Hepatocyte (in vitro differentiated cells): ENCODE measurements at regions not wholly inside any gene's neighbourhood (a gene's known extent, or its start where the extent isn't known, plus 50 kb on each side); places are given as distances from the start of the nearest gene placed in this dataset.

Experiments
- DNase-seq: peaks from one replicate; pipeline ENCODE4 v3.0.0-alpha.2; 2016; ENCODE audit warnings: low spot score
- H2AFZ ChIP-seq: fragments of 200-600 bp; sonication (generic); 2 replicates; pipeline ENCODE4 v1.6.0; 2016; ENCODE audit warnings: antibody characterized with exemption, mild to moderate bottlenecking
- H3K27ac ChIP-seq: fragments of 200-600 bp; sonication (generic); 2 replicates; pipeline ENCODE4 v1.5.1; 2016; ENCODE audit warnings: mild to moderate bottlenecking
- H3K27me3 ChIP-seq: fragments of 200-600 bp; sonication (generic); 2 replicates; pipeline ENCODE4 v1.6.1; 2016
- H3K36me3 ChIP-seq: fragments of 200-600 bp; sonication (generic); replicated peaks from 2 replicates; pipeline ENCODE4 v1.5.1; 2016; ENCODE audit warnings: low read depth; ENCODE audit not compliant: insufficient read depth
- H3K4me1 ChIP-seq: fragments of 200-600 bp; sonication (generic); 2 replicates; pipeline ENCODE4 v1.5.1; 2016; ENCODE audit warnings: mild to moderate bottlenecking, moderate library complexity; ENCODE audit not compliant: insufficient read depth
- H3K4me2 ChIP-seq: fragments of 200-600 bp; sonication (generic); 2 replicates; pipeline ENCODE4 v1.6.0; 2016
- H3K4me3 ChIP-seq: fragments of 200-600 bp; sonication (generic); 2 replicates; pipeline ENCODE4 v1.5.1; 2016; ENCODE audit warnings: mild to moderate bottlenecking
- H3K79me2 ChIP-seq: fragments of 200-600 bp; sonication (generic); 2 replicates; pipeline ENCODE4 v1.6.0; 2017; ENCODE audit warnings: mild to moderate bottlenecking
- H3K9me2 ChIP-seq: fragments of 200-600 bp; sonication (generic); replicated peaks from 2 replicates; pipeline ENCODE4 v1.6.0; 2017; ENCODE audit warnings: mild to moderate bottlenecking; ENCODE audit not compliant: insufficient read depth
- H3K9me3 ChIP-seq: fragments of 200-600 bp; sonication (generic); 2 replicates; pipeline ENCODE4 v1.5.1; 2016; ENCODE audit warnings: low read depth, mild to moderate bottlenecking
- H4K20me1 ChIP-seq: fragments of 200-600 bp; sonication (generic); 2 replicates; pipeline ENCODE4 v1.6.0; 2016; ENCODE audit warnings: mild to moderate bottlenecking; ENCODE audit not compliant: insufficient read depth, poor library complexity, severe bottlenecking
- EZH2 ChIP-seq: fragments of 200-600 bp; sonication (generic); IDR thresholded peaks from 2 replicates; pipeline ENCODE4 v1.6.1; 2016; ENCODE audit warnings: antibody characterized with exemption, mild to moderate bottlenecking, borderline replicate concordance
- EZH2phosphoT487 ChIP-seq: fragments of 200-600 bp; sonication (generic); IDR thresholded peaks from one replicate; pipeline ENCODE4 v1.6.1; 2018; ENCODE audit warnings: antibody characterized with exemption, mild to moderate bottlenecking, low read depth, moderate library complexity; ENCODE audit not compliant: unreplicated experiment, severe bottlenecking
- WGBS: methylation state at CpG from one replicate; pipeline ENCODE4 v1.1.6; 2016; ENCODE audit warnings: low lambda C conversion rate; ENCODE audit errors: missing lambda C conversion rate; 5-methylcytosine and 5-hydroxymethylcytosine counted together
- TF ChIP-seq, protein P1 (sequence below): fragments of 200-600 bp; sonication (generic); IDR thresholded peaks from 2 replicates; pipeline ENCODE4 v1.5.1; 2016; ENCODE audit warnings: antibody characterized with exemption, mild to moderate bottlenecking; ENCODE audit not compliant: poor library complexity

DNA sequence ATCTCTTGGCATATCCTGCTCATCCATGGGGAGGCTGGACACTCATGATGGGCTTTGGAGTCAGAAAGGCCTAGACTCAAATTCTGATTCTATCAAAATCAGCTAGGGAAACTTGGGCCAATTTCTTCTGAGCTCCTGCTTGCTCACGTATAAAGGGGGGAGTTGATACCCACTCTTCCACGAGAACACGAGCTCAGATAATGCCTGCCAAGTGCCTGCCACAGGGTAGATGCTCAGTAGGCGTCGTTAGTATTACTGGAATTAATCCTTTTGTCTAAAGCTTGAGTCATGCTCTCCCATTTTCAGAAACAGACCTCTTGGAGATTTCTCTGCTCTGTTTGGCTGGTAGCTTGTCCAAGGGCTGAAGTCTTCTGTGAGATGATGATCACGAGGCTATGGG, 238.3 kb upstream of the MVB12B start:
- no peaks in the 10 kb centered on the region for H3K36me3 ChIP-seq
- H3K9me2 ChIP-seq, result no peaks in the 10 kb centered on the region
- no peak overlapping the region for H3K4me2 ChIP-seq
- no peaks in the 10 kb centered on the region for H3K27me3 ChIP-seq
- no peaks in the 10 kb centered on the region for H3K9me3 ChIP-seq
- H4K20me1 ChIP-seq, result no peaks in the 10 kb centered on the region
- no peak for DNase-seq
- WGBS, result 79% methylated on average over 6 of the region's 6 CpGs
- no peaks in the 10 kb centered on the region for H3K4me1 ChIP-seq
- H3K4me3 ChIP-seq, result no peak overlapping the region
- TF ChIP-seq EZH2phosphoT487, result no peak
- no peak for TF ChIP-seq EZH2
- TF ChIP-seq, protein P1, sequence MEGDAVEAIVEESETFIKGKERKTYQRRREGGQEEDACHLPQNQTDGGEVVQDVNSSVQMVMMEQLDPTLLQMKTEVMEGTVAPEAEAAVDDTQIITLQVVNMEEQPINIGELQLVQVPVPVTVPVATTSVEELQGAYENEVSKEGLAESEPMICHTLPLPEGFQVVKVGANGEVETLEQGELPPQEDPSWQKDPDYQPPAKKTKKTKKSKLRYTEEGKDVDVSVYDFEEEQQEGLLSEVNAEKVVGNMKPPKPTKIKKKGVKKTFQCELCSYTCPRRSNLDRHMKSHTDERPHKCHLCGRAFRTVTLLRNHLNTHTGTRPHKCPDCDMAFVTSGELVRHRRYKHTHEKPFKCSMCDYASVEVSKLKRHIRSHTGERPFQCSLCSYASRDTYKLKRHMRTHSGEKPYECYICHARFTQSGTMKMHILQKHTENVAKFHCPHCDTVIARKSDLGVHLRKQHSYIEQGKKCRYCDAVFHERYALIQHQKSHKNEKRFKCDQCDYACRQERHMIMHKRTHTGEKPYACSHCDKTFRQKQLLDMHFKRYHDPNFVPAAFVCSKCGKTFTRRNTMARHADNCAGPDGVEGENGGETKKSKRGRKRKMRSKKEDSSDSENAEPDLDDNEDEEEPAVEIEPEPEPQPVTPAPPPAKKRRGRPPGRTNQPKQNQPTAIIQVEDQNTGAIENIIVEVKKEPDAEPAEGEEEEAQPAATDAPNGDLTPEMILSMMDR, result no peak
- no peak overlapping the region for H2AFZ ChIP-seq
- H3K79me2 ChIP-seq, result no peaks in the 10 kb centered on the region
- H3K27ac ChIP-seq, result no peak overlapping the region

DNA sequence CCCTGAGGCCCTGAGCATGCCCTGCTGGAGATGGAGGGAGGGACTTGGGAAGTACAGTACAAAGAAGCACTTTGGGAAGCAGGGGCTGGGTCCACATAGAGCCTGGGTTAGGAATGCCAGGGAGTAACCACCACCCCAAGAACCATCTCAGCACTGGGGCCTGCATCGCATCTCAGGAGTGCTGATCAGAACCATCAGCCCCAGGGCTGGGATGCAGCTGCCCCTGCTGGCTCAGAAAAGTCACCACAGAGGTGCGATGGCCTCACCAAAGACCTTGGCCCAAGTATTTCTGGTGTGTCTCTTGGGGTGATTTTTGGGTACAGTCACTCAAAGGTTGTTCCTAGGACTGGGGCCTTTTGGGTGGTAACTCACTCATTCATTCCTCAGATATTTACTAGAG, 236.8 kb upstream of the MVB12B start:
- no peaks in the 10 kb centered on the region for H3K27me3 ChIP-seq
- no peaks in the 10 kb centered on the region for H4K20me1 ChIP-seq
- no peak for DNase-seq
- TF ChIP-seq, protein P1, result no peak
- TF ChIP-seq EZH2 (no peak), EZH2phosphoT487 (no peak)
- WGBS, result 84% methylated on average over 2 of the region's 2 CpGs
- H3K9me2 ChIP-seq, result no peaks in the 10 kb centered on the region
- no peak overlapping the region for H3K4me3 ChIP-seq
- H3K79me2 ChIP-seq, result no peaks in the 10 kb centered on the region
- H3K9me3 ChIP-seq, result no peaks in the 10 kb centered on the region
- no peaks in the 10 kb centered on the region for H3K36me3 ChIP-seq
- no peak overlapping the region for H3K27ac ChIP-seq
- no peak overlapping the region for H2AFZ ChIP-seq
- H3K4me1 ChIP-seq, result no peaks in the 10 kb centered on the region
- H3K4me2 ChIP-seq, result no peak overlapping the region

DNA sequence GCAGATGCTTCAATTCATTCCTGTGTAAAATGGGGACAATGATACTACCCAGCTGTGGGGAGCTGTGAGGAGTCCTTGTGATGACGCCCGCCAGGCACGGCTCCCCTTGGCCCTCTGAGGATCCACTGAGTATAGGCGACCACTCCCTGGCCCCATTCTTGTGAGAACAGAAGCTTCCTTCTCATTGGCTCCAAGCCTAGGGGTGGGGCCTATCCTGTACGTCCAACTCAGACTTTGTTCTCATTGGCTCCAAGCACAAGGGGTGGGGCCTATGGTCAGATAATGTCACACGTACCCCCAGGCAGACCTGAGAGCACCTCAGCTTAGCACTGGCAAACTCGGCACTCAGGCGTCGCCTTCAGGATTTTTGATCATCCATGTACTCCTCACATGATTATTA, 232.9 kb upstream of the MVB12B start:
- H3K9me2 ChIP-seq, result no peaks in the 10 kb centered on the region
- H3K4me2 ChIP-seq, result no peak overlapping the region
- no peak for DNase-seq
- H3K27me3 ChIP-seq, result no peaks in the 10 kb centered on the region
- H3K79me2 ChIP-seq, result no peaks in the 10 kb centered on the region
- no peaks in the 10 kb centered on the region for H3K36me3 ChIP-seq
- no peak overlapping the region for H2AFZ ChIP-seq
- H3K4me3 ChIP-seq, result no peak overlapping the region
- H3K27ac ChIP-seq, result no peak overlapping the region
- 91% methylated on average over 9 of the region's 9 CpGs for WGBS
- TF ChIP-seq EZH2phosphoT487 (no peak), EZH2 (no peak)
- TF ChIP-seq, protein P1, result no peak
- no peaks in the 10 kb centered on the region for H4K20me1 ChIP-seq
- H3K4me1 ChIP-seq, result no peaks in the 10 kb centered on the region
- no peaks in the 10 kb centered on the region for H3K9me3 ChIP-seq
